NOMO-1 treated with DMSO at 0.1 percent for 48 hours (cell line): ENCODE measurements at regions not wholly inside any gene's neighbourhood (a gene's known extent, or its start where the extent isn't known, plus 50 kb on each side); places are given as distances from the start of the nearest gene placed in this dataset.
"Not testable (repeated sequence)": the region's sequence is repeated elsewhere in the genome, so short reads cannot be mapped to it uniquely, and the experiment has no call there.

Source experiments
- DNase-seq: peaks from one replicate; lab custom pipeline; 2025; ENCODE audit not compliant: unreplicated experiment; lab: John Stamatoyannopoulos, UW

DNA sequence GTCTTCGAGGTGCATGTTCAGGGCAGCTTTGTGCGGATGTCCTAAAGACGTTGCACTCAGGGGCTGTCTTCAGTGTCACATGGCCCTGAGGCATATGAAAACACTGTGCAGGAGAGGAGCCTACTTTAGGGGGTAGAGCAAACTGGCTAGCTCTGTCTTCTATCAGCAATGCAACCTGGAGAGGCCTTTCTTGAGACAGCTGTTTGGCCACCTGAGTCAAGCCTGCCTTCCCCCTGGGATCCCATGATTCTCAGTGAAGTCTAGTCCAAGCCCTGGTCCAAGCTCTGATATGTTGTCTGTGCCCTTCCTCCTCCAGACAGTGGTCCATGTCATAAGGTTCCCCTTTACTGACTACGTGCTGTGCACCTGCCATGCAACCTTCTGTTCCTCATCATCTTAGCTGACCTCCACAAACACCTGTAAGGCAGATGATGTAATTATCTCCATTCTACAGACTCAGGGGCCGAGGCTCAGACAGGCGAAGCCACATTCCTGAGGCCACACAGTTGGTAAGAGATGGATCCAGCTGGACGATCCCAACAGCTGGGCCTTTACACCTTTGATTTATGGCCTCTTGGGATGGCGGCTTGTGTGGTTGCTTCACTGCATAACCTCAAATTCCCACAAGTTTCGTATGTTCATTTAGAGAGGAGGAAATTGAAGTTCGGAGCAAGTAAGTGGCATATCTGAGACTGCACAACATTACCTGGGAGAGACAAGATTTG lies 109.9 kb downstream of the COPS8 start:
- no peak for DNase-seq

DNA sequence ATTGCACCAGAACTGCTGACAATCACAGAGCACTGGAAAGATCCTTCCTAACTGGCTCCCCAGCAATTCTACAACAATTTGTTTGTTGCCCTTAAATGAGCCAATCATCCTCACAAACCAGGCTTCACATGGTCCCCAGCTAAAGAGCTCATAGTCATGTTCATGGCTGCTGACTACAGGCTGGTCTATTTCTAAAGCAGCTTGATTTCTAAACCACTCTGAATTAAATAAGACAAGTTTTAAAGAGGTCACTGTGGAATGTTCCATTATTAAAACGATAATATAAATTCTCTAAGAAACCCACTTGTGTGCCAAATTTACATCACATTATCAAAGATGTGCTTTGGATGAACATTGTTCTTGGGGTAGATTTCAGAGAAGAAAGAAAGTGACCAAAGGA lies 110.7 kb downstream of the COPS8 start:
- DNase-seq: no peak

DNA sequence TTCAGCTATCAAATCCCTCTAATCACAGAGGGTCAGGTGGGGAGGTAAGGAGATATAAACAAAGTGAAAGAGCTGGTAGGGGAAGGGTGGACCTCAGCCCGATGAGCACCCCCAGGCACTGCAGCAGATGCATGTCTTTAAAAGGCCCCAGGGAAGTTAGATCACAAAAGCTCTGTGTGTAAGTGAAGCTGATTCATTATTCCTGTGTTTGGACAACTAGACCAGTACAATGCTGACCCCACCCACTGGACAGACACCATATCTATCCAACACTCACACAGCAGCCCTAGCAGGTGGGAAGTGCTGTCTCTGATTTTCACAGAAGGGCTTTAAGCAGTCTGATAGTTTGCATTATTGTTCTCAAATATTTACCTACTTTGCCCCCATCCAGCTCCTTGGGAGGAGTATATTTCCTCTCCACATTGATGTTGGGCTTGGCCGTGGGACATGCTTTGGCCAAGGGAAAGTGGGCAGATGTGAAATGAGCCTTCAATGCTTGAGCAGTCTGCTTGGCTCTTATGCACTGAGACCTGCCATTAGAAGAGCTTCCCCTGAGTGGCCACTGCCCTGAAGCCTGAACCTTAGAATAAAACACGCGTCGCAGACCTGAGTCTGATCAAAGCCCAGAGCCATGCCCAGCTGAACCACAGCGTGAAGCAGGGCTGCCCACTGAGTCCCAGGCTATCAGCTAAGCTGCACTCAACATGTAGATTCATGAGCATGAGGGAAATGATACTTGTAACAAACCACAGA lies 111.4 kb downstream of the COPS8 start:
- DNase-seq: no peak

- no peak for DNase-seq
Observed at GRCh38 chr2:237198164-237198855, 112.6 kb downstream of the COPS8 start.

DNA sequence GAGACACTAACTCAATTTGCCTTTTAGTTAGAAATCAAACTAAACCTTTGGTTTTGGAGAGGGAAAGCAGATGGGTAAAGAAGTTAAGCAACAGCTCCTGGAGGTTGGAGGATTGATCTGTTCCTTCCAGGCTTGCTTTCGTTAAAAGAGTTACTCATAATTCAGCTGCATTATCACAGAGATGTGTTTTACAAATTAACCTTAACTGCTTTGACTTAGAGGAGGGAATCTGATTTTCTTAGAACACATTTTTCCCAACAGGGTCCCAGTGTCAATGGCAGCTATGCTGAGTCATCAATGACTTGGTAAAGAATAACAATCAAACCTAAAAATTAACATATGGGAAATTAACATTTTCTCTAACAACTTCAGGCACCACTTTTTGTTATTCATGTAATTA lies 113.4 kb downstream of the COPS8 start:
- DNase-seq: no peak

- no peak for DNase-seq
Observed at GRCh38 chr2:237199577-237199976, 113.9 kb downstream of the COPS8 start.

GRCh38 chr2:237200462-237200861 lies 114.8 kb downstream of the COPS8 start:
- DNase-seq: no peak

DNA sequence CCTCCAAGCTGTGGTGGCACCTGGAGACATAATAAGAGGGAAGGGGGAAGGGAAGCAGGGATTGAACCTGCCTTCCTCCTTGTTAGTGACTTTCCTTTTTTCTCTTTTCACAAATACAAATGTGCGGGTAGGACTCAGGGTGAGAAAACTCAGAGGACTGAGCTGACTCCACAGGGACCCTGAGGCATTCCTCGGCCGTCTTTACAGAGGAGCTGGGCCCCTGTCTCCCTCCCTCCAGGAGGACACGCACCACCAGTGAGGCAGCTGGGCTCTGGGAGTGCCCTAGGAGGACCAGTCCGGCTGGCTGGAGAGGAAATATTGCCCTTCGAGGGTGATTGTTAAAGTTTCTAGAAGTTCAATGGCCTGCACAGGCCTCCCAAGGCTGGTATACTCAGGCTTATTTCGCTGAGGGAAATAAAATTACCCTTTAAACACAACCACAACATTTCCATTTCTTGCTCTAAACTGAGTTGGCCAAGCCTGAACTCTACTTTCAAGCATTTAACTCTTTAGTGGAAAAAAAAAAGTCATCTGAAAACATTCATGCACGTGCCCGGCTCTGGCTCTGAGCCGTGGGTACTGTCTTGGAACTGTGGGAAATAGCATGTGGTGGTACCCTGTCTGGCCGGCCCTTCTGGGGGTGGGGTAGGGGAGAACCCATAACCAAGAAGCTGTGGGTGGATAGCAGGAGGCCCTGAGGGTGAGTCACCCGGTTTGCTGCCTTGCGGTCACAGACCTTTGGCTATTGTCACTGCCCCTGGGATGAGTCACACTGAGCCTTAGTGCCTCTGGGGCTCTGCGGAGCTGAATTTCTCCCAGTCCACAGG lies 116.0 kb downstream of the COPS8 start:
- DNase-seq: peak; percentile 87

DNA sequence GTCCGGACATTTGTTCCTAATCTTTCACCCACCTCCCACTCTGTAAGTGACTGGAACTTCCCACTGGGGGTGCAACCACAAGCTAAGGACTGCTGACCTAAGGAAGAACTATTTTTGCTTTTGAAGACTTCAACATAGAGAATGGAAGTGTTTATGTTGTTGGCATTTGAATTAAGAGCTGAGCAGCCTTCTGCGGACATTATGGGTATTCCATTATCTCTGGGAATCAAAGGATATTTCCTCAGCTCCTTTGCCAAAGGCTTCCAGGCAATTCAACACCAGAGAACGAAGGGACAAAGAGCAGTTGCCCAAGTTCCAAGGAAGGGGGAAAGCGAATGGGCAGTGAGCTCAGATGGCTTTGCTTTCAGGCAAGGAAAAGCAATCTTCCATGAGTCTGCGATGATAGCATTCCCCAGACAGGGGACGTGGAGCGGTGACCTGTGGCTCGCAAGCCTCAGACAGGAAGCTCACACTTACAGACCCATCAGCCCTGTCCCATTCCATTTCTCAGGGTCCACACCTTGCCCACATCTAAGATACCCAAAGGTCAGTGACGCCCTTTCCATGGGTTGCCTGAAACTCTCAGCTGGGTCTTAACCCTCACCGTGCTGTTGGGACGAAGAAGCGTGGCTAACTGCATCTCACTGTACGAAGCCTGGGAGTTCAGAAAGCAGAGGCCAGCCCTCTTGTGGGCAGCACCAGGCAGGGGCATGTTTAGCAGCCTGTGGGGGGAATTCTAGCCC lies 116.8 kb downstream of the COPS8 start:
- no peak for DNase-seq

DNA sequence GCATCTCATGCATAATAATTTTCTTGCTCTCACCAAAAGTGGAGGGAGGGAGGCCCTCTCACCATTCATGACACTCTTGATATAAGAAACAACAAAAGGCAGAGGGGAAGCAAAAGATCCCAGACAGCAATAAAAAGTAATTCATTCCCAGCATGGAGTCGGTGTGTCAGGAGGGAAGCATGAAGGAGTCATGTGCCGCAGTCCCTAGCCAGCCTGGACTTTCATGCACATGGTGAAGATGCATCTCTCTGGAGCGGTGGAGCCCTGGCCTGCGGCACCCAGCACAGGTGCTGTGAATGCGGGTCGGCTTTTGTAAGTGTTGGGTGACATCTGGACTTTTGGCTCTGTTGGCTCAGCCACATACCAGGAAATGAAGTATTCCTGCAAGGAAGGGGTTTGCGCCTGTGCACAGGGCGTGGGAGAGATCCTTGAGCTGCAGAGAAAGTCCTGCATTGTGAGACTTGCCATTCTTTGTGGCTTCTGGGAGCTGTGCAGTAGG lies 119.4 kb downstream of the COPS8 start:
- DNase-seq: no peak

- DNase-seq: no peak
Observed at GRCh38 chr2:237205561-237205971, 119.9 kb downstream of the COPS8 start.

- DNase-seq: no peak
Observed at GRCh38 chr2:237207646-237208045, 122.0 kb downstream of the COPS8 start.

GRCh38 chr2:237208373-237209260 lies 122.9 kb downstream of the COPS8 start:
- peak; percentile 81 for DNase-seq

DNA sequence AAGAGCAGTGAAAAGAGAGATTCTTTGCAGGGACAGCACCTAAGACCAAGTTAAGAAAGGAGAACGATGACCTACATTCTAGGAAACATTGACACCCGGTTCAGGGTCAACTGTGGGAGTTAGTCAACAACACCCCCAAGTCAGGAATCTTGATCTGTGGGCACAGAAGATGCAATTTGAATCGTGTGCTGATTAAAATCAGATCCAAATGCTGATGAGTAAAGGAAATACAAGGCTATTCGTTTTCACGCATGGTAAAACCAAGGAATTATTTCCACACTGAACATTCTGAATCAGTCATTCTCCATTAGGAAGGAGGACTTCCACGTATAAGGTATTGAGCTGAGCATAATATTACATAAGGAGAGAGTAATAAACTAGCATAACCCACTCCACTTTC lies 124.2 kb downstream of the COPS8 start:
- DNase-seq: no peak

- DNase-seq: no peak
Observed at GRCh38 chr2:237210297-237210696, 124.6 kb downstream of the COPS8 start.

GRCh38 chr2:237210763-237211162 lies 125.1 kb downstream of the COPS8 start:
- DNase-seq: no peak

DNA sequence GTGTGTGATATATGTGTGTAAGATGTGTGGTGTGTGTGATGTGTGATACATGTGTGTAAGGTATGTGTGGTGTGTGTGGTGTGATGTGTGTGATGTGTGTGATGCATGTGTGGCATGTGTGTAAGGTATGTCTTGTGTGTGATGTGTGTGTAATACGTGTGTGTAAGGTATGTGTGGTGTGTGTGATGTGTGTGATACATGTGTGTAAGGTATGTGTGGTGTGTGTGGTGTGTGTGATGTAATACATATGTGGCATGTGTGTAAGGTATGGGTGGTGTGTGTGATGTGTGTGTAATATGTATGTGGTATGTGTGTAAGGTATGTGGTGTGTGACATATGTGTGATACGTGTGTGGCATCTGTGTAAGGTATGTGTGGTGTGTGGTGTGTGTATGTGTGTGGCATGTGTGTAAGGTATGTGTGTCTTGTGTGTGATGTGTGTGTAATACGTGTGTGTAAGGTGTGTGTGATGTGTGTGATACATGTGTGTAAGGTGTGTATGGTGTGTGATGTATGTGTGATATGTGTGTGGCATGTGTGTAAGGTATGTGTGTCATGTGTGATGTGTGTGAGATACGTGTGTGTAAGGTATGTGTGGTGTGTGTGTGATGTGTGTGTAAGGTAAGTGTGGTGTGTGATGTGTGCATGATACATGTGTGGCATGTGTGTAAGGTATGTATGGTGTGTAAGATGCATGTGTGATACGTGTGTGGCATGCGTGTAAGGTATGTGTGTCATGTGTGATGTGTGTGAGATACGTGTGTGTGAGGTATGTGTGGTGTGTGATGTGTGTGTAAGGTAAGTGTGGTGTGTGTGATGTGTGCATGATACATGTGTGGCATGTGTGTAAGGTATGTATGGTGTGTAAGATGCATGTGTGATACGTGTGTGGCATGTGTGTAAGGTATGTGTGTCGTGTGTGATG lies 126.9 kb downstream of the COPS8 start:
- DNase-seq: not testable (repeated sequence)

DNA sequence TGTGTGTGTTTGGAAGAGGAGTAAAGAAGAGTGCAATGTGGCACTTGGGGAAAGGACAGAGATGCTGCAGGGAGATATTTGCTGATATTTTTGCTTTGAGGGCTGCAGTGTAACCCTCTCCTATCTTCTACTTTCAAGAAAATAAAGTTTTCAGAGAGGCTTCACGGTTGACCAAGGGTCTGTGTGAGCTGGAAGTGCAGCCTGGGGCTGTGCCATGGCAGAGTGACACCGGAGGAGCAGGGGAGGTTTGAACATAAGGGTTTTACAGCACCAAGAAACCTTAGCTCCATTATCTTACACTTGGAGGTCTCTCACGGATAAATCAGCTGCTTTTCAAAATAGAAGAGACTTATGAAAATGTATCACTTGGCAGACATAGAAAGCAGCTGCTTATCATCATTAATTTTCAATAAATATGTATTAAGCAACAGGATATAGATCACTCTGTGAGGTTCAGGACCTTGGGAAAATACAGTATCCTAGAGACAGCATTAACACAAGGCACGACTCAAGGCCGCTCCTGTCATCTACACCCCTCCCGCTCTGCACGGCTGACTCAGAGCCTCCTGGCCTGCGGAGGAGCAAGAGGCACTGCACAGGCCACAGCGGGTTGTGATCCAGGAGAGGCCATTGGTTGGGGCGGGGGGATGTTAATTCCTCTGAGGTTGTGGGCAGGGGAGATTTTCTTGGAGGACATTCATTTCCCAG lies 127.8 kb downstream of the COPS8 start:
- no peak for DNase-seq
